PC-3 (cell line): ENCODE measurements at regions not wholly inside any gene's neighbourhood (a gene's known extent, or its start where the extent isn't known, plus 50 kb on each side); places are given as distances from the start of the nearest gene placed in this dataset.

Experiments used
- CTCF ChIP-seq: fragments of 300-600 bp; sonication (generic); conservative IDR thresholded peaks from 2 replicates; pipeline ENCODE4 v1.5.1; 2017; ENCODE audit warnings: antibody characterized with exemption, low read depth, mild to moderate bottlenecking, low read length
- EZH2phosphoT487 ChIP-seq: fragments of 300-600 bp; sonication (generic); IDR thresholded peaks from 2 replicates; pipeline ENCODE4 v1.6.1; 2018; ENCODE audit warnings: mild to moderate bottlenecking, antibody characterized with exemption, low read length, borderline replicate concordance

DNA sequence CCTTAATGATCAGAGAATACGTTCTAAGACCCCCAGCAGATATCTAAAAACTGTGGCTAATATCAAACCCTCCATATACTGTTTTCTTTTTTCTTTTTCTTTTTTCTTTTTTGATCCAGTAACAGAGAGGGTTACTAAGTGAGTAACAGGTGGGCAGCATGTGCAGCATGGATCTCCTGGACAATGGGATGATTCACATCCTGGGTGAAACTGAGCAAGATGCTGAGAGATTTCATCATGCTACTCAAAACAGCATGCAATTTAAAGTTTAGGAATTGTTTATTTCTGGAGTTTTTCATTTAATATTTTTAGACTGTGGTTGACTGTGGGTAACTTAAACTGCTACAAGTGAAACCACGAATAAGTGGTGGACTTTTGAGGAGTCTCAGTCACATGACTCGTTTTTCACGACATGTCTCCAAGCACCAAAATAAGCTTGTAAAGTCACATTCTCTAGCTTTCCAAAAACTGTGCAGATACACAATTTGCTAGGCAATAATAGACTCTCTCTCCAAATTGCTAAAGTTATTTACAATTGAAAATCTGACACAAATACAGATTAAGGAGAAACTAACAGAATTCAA, 716.2 kb downstream of the NXPH1 start:
- TF ChIP-seq CTCF (no peak), EZH2phosphoT487 (no peak)
